T-helper 9 cell (primary cell): ENCODE measurements at regions not wholly inside any gene's neighbourhood (a gene's known extent, or its start where the extent isn't known, plus 50 kb on each side); places are given as distances from the start of the nearest gene placed in this dataset.

ENCODE experiments used
- DNase-seq: peaks from one replicate; pipeline ENCODE4 v3.0.0-alpha.2; 2020

- no peak for DNase-seq
Observed at GRCh38 chr10:4522296-4523000, 303.6 kb upstream of the AKR1E2 start.

DNA sequence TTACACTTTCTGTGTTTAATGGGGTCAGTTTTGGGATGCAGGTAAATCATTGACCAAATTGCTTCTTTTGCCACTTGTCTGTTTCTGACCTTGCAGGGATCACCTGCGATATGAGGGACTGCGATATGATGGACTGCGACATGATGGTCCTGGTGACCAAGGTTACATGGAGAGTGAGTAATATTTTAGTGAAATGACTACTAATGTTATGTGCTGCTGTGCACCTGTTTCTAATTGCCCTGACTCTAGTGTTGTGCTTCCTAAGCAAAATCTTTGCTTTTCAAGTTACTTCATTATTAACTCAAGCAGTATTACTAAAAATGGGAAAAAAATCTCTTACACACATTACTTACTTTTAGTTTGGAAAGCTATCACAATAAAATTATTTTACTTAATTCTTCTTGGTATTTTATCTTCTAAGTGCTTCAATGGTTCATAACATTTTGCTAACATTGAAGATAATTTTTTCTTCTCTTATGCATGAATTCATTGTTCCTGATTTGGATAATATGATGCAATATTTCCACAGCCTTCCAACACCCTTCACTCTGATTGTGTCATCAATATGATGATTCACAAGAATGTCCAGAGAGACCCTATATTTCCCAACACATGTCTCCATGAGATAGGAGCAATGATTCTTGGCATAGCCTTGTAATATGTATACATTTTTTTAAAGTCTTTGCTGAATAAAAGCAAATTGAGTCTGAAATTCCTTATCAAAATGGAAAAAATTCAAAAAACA is 306.2 kb upstream of the AKR1E2 start:
- no peak for DNase-seq

- no peak for DNase-seq
Observed at GRCh38 chr10:4517746-4518145, 308.3 kb upstream of the AKR1E2 start.

DNA sequence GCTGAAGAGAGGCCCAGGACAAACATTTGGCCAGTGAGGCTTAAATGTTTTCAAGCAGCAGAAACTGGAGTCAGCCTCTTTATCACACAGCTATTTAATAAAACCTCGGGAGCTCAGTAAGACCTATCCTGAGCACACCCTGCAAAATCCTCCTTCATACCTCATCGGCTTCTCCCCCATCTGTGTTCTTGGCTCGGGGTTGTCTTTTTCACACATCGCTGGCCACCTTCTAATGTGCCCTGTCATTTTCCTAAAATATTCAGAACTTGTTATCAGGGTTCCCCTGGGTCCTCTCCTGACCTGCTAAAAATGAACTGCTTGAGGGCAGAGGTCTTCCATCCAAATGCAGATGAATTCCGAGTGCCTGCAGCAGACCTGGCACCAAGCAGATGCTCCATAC is 310.3 kb upstream of the AKR1E2 start:
- DNase-seq: no peak

GRCh38 chr10:4514445-4515108 is 311.4 kb upstream of the AKR1E2 start:
- DNase-seq: no peak

- no peak for DNase-seq
Observed at GRCh38 chr10:4512671-4513240, 313.3 kb upstream of the AKR1E2 start.

DNA sequence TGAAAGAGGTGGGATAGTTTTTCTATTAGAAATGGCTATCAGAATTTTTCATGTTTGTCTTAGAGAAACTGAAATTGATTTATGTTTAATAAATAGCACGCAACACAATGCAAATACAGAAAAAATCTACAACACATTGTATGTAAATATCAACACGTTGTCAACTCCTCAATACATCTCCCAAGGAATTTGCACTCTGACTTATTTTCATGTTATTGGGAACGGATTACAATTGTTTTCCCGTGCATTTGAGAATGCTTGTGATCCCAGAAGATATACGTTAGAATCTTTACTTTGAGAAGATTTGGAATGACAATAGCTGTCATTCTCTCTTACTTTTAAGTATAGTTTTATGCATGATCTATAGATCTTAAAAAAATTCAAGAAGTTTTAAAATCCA is 313.8 kb upstream of the AKR1E2 start:
- DNase-seq: no peak

DNA sequence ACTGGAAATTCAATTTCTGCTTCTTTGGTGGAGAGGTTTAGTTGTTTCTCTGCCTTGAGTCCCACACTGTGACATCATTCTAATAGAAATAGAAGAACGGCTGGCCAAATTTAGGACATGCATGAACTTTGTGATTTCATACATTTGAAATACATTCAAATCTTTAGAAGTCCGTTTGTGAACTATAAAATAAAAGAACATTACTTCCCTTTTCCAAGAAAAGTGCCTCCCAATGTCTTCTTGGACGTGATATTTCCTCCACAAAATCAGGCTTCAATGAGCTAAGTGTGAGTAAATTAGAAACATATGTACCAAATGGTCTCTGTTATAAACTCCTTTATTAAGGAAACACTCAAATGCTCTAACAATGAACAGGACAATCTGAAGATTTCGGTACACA is 314.5 kb upstream of the AKR1E2 start:
- no peak for DNase-seq

- no peak for DNase-seq
Observed at GRCh38 chr10:4509405-4509804, 316.6 kb upstream of the AKR1E2 start.

GRCh38 chr10:4506095-4506494 is 319.9 kb upstream of the AKR1E2 start:
- no peak for DNase-seq

DNA sequence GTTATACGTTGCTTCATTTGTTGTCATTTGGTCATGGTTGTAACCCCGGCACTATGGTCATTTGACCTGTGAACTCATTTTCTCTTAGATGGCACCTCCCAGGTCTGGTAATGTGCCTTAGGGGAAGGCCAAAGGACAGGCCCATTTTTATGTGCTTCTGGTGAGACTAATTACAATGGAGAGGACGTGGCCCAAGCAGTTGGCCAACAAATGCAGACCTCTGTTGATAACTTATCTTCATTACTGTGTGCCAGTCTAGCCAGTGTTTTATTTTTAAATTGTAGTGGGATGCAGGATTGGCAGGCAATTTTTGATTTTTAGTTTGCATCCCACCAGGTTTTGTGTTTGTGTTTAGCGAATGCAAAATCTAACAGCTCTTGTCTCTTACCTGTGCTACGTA is 321.5 kb upstream of the AKR1E2 start:
- no peak for DNase-seq

DNA sequence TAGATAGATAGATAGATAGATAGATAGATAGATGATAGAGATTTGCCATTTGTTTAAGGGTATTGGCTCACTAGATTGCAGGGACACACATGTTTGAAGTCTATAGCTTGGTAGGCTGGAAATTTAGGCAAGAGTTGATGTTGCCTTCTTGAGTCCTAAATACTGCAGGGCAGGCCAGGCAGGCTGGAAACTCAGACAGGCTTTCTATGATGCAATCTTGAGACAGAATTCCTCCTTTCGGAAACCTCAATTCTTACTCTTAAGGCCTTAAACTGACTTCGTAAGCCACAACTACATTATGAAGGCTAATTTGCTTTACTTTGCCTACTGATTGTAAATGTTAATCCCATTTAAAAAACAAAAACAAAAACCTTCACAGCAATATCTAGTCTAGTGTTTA is 322.9 kb upstream of the AKR1E2 start:
- DNase-seq: no peak

- no peak for DNase-seq
Observed at GRCh38 chr10:4501306-4501705, 324.7 kb upstream of the AKR1E2 start.

DNA sequence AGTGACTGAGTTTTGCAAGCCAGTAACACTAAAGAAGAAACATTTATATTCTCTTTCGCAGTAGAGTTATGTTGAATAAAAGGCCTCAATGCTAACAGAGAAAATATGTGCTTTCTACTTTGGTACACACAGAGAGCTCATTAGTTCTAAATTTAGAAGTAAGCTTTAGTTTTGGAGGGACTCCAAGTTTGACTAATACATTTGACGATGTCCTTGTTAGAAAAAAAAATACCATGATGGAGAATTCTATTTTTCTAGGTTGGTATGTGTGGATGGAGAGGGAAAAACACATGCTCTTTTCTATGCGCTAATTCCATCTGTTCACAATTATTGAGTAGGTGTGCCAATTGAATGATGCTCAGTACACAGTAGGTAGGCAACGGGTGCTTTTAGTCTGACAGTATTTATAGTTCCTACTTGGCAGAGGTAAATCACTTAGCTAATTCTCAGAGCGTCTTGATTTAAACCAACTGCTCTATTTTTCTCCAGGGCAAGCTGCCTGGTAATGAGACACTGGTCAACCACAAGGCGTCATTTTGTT is 327.2 kb upstream of the AKR1E2 start:
- DNase-seq: no peak

DNA sequence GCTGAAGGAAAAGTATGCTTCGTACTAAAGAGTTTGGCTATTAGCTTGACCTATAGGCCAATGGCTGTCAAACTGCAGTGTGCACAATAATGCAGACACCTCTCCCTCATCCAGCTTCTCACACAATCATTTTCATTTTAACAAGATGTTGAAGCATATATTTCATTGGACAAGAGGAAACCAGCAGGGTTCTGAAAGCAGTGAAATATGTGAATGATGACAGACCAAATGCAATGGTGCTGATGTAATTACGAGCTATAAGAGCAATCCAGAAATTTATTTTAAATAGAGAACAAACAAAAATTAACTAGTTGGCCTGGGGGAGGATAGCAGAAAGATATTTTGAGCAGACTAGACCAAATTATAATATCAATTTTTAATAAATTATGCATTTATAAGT is 331.5 kb upstream of the AKR1E2 start:
- DNase-seq: no peak

GRCh38 chr10:4492202-4492601 is 333.8 kb upstream of the AKR1E2 start:
- DNase-seq: no peak

GRCh38 chr10:4488904-4489303 is 337.1 kb upstream of the AKR1E2 start:
- DNase-seq: no peak

DNA sequence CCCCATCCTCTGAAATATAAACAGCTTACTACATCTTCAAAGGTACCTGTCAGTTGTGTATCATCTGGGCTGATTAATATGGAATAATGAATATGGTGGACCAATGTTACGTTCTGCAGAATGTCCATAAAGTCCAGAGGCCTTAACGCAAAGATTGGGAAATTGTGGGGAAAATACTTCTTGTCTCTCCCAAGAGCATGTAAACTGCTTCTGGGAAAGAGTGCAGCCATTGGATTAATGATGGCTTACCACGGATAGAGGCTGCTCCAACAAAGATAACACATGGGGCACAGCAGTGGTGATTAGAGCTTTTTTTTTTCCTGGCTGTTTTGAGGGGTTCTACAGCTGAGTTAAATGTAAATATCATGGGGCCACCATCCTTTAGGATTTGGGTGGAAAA is 340.4 kb upstream of the AKR1E2 start:
- DNase-seq: no peak

GRCh38 chr10:4483811-4484210 is 342.2 kb upstream of the AKR1E2 start:
- DNase-seq: no peak

- no peak for DNase-seq
Observed at GRCh38 chr10:4482659-4483058, 343.3 kb upstream of the AKR1E2 start.

DNA sequence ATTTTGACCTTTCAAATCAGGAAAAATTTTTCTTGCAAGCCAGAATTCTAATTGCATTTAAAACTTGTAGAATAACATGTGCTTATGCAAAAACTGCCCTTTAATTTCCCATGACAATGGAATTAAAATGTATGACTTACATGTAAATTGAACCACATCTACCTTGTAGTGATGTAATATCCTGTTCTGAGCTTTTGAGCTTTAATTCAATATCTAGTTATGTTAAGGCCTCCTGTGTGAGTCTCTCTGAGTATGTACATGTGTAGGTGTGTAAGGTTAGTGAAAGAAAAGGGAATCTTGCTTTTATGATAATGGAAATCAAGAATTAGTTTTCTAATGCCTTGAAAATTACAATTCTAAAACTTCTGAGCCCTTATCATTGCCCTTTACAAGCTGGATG is 344.8 kb upstream of the AKR1E2 start:
- DNase-seq: no peak

DNA sequence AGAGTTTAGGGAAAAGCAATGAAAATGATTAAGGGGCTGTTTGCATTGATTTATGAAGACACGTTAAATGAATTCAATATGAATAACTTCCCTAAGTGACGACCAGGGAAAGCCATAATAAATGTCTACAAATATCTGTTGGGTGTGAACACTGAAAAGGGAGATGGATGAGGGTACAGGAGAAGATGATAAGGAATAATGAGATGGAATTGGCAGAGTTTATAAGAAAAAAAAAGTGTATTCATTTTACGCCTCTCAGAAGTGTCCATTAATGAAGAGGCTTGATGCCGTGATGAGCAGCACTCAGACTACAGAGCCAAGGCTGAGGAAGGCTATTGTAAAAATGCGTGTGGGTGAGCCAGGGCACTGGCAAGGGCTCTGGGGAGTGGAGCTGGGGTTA is 346.7 kb upstream of the AKR1E2 start:
- no peak for DNase-seq

- no peak for DNase-seq
Observed at GRCh38 chr10:4477664-4478063, 348.3 kb upstream of the AKR1E2 start.
